ENCODE measurements at regions not wholly inside any gene's neighbourhood (a gene's known extent, or its start where the extent isn't known, plus 50 kb on each side); places are given as distances from the start of the nearest gene placed in this dataset.

DNA sequence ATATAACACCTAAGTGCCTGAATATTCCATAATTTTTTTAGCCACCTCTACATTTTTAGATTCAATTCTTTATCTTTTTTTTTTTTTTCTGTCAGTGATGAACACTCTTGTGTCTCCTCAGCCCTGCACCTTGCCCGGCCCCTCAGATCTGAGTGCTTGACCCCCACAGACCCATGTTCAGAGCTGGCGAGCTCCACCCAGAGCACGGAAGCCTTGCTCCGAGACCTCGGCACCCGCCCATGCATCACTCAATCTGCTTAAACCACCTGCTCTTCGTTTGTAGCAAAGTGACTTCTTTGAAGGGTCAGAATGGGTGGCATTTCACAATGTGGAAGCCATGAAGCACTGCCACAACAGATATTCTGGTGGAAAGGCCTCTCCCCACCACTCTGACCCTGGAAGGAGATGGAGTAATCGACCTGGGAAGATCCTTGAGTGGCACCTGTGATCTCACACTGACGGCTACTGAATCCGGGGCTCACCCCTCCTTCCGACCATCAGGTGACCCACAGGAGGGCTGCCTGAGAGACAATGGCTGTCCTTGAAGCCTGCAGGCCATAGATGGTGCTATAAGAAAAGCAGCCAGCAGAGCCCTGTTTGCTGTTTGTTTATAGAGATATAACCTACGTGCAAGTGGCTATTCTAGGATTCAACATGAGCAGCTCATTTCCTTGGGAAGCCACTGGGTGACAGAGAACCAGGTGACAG is 261.1 kb upstream of the IRX4 start:
- H3K4me3 Mint-ChIP-seq, result no peak overlapping the region
- H3K27me3 Mint-ChIP-seq (ENCODE audit: low read depth), result peaks cover 29% of the 10 kb centered on the region
- H3K36me3 Mint-ChIP-seq, result no peaks in the 10 kb centered on the region
- DNase-seq (ENCODE audit: low spot score in 2 of 2, unreplicated experiment in 2 of 2), result no peak
- H3K9me3 Mint-ChIP-seq, result no peaks in the 10 kb centered on the region
- no peaks in the 10 kb centered on the region for H3K4me1 Mint-ChIP-seq
- H3K27ac Mint-ChIP-seq, result no peak overlapping the region
- TF ChIP-seq, protein P1, sequence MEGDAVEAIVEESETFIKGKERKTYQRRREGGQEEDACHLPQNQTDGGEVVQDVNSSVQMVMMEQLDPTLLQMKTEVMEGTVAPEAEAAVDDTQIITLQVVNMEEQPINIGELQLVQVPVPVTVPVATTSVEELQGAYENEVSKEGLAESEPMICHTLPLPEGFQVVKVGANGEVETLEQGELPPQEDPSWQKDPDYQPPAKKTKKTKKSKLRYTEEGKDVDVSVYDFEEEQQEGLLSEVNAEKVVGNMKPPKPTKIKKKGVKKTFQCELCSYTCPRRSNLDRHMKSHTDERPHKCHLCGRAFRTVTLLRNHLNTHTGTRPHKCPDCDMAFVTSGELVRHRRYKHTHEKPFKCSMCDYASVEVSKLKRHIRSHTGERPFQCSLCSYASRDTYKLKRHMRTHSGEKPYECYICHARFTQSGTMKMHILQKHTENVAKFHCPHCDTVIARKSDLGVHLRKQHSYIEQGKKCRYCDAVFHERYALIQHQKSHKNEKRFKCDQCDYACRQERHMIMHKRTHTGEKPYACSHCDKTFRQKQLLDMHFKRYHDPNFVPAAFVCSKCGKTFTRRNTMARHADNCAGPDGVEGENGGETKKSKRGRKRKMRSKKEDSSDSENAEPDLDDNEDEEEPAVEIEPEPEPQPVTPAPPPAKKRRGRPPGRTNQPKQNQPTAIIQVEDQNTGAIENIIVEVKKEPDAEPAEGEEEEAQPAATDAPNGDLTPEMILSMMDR (IDR thresholded peaks at IDR 0.05; ENCODE audit: unreplicated experiment), result no peak

DNA sequence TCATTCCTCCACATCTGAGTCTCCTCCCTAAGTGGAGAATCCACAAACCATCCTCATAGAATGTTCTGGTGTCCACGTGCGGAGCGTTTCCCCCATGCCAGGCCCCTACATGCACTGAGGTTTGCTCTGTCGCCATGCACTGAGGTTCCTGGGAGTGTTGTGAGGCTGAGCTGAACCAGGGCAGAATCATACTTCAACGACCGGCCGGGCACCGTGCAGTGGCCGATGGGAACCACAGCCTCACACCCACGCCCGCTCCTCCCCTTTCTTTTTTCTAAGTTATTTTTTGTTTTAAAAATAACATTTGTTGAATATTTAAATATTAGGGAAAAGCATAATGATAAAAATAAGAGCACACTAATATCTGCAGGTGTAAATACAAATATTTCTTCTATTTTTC is 260.4 kb upstream of the IRX4 start:
- Mint-ChIP-seq H3K4me3 (no peak overlapping the region), H3K36me3 (no peaks in the 10 kb centered on the region), H3K4me1 (no peaks in the 10 kb centered on the region), H3K27ac (no peak overlapping the region), H3K27me3 (ENCODE audit: low read depth) (peaks cover 31% of the 10 kb centered on the region), H3K9me3 (no peaks in the 10 kb centered on the region)
- DNase-seq (ENCODE audit: low spot score in 2 of 2, unreplicated experiment in 2 of 2), result no peak
- TF ChIP-seq, protein P1 (IDR thresholded peaks at IDR 0.05; ENCODE audit: unreplicated experiment), result no peak

DNA sequence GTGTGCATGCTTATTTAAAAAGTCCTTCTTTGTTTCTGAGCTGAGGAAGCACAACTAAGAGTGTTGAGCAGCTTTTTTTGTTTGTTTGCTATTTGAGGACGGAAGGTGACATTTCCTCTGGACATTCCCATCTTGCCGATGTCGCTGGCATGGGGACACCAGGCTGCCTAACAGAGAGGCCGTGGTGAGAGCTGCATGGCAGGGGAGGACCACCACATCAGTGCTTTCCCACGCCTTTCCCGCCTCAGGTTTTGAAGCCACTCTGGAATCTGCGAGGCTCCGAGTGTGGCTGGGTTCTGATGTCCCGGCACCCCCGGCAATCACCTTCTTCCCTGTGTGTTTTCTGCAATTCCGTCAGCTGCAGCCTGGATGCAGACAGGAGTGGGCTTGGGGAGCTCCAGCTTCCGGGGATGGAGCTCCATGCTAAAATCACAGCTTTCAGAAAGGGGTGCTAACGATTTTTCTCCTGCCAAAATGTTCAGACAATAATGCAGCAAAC is 259.8 kb upstream of the IRX4 start:
- Mint-ChIP-seq H3K9me3 (no peaks in the 10 kb centered on the region), H3K4me3 (no peak overlapping the region), H3K36me3 (no peaks in the 10 kb centered on the region), H3K27me3 (ENCODE audit: low read depth) (peaks cover 31% of the 10 kb centered on the region), H3K4me1 (no peaks in the 10 kb centered on the region), H3K27ac (no peak overlapping the region)
- no peak for DNase-seq (ENCODE audit: low spot score in 2 of 2, unreplicated experiment in 2 of 2)
- TF ChIP-seq, protein P1 (IDR thresholded peaks at IDR 0.05; ENCODE audit: unreplicated experiment), result no peak

DNA sequence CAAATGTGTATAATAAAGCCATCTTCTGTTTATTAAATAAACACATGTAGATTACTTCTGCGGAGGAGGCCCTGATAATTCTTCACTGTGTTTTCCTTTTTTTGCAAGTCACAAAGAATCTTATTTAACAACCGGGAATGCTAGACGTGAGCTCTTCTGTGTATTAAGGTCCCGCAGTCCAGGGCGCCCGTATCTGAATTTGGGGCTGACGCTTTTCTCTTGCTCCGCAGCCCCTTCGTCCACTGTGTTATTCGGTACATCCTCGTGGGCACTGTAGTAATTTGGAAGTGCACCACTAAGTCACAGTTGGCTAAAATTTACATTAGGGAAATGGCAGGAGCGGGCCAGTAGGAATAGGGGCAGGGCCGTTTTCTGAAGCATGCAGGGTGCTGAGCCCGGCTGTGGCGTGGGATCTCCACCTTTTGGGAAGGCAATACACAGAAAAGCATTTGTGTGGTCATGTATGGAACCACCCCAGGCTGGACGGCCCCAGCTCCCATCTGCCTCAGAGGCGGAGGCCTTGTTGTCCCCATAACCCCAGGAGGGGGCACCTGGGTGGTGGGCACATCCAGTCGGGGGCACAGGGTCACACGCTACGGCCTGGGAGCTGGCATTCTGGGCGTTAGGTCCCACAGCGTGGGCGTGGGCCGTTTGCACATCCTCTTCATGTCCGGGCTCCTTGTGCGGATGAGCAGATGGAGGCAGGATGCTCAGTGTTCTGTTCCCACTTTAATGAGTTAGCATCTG is 258.7 kb upstream of the IRX4 start:
- no peak for DNase-seq (ENCODE audit: low spot score in 2 of 2, unreplicated experiment in 2 of 2)
- H3K27me3 Mint-ChIP-seq (ENCODE audit: low read depth), result peaks cover 33% of the 10 kb centered on the region
- no peaks in the 10 kb centered on the region for H3K4me1 Mint-ChIP-seq
- H3K9me3 Mint-ChIP-seq, result no peaks in the 10 kb centered on the region
- TF ChIP-seq, protein P1 (IDR thresholded peaks at IDR 0.05; ENCODE audit: unreplicated experiment), result no peak
- no peak overlapping the region for H3K4me3 Mint-ChIP-seq
- no peak overlapping the region for H3K27ac Mint-ChIP-seq
- H3K36me3 Mint-ChIP-seq, result no peaks in the 10 kb centered on the region

DNA sequence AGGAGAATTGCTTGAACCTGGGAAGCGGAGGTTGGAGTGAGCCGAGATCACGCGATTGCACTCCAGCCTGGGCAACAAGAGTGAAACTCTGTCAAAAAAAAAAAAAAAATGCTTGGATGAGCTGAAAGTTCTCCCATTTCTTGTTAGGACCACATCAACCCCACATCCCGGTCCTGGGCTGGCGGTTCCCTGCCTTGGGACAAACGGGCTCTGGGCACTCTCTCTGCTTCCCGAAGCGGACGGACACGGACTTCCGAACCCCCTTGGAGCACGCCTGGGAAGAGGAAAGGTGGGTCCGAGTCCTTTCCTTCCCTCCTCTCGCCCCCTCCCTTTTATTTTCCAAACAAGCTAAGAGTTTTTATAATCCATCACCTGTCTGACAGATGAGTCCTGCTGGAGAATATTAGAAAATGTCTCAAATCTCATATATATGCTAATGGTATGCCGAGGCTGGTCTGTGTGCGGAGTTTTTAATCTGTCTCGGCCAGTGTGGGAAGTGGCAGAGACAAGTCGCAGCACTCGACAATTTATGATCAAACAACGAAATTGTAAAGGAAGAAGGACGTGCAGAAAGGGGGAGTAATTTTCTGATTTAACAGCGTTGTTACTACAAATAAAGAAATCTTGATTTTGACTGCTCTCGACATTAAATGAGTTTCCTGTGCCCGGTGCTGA is 257.9 kb upstream of the IRX4 start:
- TF ChIP-seq, protein P1 (IDR thresholded peaks at IDR 0.05; ENCODE audit: unreplicated experiment), result no peak
- no peaks in the 10 kb centered on the region for H3K9me3 Mint-ChIP-seq
- DNase-seq (ENCODE audit: low spot score in 2 of 2, unreplicated experiment in 2 of 2), result no peak
- H3K4me3 Mint-ChIP-seq, result no peak overlapping the region
- no peaks in the 10 kb centered on the region for H3K36me3 Mint-ChIP-seq
- peaks cover 35% of the 10 kb centered on the region for H3K27me3 Mint-ChIP-seq (ENCODE audit: low read depth)
- H3K27ac Mint-ChIP-seq, result no peak overlapping the region
- H3K4me1 Mint-ChIP-seq, result no peaks in the 10 kb centered on the region
